Inferior parietal cortex (tissue), 1 donor: ENCODE measurements at regions not wholly inside any gene's neighbourhood (a gene's known extent, or its start where the extent isn't known, plus 50 kb on each side); places are given as distances from the start of the nearest gene placed in this dataset.

ENCODE experiments used
- DNase-seq: peaks from one replicate; pipeline ENCODE4 v3.0.0-alpha.2; 2016; ENCODE audit errors: extremely low spot score

DNA sequence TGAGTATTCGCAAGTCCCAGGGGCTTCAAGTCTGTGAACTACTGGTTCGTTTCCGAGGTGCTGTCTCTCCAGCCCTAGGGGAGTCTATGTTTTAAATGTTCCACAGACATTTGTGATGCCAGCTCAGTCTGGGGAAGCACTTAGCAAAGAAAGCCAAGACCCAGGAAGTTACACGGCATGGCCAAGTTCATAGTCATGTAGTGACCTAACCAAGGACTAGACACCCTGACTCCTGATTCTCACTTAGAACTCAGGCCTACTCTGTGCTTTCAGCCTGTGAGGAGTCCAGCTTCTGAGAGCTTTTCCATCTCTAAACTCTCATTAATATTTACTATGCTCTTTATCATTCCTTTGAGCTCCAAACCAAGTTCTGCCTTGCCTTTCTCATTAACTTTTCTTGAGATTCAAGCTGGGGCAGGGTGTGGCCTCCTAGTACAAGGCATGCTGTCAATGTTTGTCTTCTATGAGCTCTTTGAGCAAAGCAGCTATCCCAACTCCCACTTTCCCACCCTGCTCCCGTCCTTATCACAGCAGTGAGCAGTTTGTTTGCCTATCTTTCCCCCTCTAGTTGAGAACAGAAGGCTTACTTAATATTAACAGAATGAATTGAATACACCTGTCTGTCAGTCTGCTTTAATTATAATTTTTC is 105.4 kb upstream of the FAM9C start:
- no peak for DNase-seq

GRCh38 chrX:13147733-13148132 is 103.3 kb upstream of the FAM9C start:
- DNase-seq: no peak

- no peak for DNase-seq
Measured at GRCh38 chrX:13147147-13147546, 102.7 kb upstream of the FAM9C start.

- DNase-seq: no peak
Measured at GRCh38 chrX:13144927-13145655, 100.7 kb upstream of the FAM9C start.

GRCh38 chrX:13142891-13143290 is 98.5 kb upstream of the FAM9C start:
- DNase-seq: no peak

DNA sequence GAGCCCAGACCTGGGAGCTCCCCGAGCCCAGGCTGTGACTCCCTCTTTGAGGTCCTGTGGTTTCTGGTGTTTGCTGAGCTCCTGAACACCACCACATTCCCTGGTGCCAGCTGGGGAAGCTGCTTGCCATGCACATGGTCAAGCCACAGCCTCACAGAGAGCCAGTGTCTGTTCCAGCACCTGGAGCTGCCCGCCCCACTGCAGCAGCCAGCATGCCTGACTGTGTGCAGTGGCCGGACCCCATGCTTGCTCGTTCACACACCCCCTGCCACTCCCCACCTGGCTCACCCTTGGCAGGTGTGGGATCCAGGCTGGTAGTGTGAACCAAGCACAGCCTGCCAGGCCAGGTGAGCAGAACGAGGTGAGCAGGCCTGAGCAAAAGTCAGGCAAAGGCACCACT is 95.6 kb upstream of the FAM9C start:
- DNase-seq: no peak

GRCh38 chrX:13131396-13132137 is 87.1 kb upstream of the FAM9C start:
- no peak for DNase-seq

DNA sequence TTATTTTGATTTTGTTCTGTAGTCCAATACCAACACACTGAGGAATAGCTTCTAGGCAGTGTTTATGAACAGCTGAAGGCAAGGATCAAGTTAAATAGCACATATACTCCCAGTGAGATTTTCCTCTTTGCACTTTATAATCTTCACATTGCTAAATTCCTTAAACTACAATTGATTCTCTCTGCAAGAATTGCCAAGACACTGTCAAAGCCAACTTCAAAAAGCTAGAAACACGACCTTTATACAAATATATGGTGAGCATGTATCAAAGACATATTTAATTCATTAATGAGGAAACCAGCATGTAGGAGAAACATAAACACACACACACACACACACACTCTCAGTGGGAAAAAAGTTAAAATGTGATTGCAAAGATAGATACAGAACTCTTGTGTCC is 86.4 kb upstream of the FAM9C start:
- no peak for DNase-seq

GRCh38 chrX:13128104-13128503 is 83.7 kb upstream of the FAM9C start:
- DNase-seq: no peak

DNA sequence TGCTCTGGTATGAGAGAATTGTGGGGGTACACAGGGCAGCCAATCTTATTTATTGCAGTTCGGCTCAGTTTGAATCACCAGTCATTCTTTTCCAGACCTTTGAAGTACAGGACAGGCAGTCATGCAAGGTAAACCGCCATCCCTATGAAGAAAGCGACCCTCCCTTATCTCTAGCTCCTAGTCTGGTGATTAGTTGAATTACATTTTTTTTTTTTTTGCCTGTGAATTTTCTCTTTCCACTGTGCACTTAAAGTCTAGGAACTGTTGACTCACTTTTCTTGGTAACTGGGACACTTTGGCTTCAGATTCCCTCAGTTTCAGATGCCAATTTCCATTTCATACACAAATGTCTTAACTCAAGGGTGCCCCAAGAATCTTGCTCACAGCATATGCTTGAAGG is 82.4 kb upstream of the FAM9C start:
- no peak for DNase-seq

DNA sequence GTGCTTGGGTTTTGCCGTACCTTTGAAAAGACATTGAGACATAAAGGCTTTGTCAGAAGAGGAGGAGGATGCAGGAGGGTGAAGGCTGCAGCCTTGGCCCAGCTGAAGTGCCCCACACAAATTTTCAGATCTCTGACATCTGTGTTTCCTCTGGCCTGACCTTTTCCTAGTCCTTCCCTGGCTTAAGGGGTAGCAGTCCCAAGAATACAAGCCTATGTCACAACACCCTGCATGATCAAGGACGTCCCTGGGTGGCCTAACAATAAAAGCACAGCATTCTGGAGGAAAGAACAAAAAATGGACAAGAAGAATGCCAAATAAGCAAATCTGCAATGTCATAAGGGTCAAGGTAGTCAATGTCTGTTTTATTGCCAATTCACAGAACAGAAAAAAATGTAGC is 80.8 kb upstream of the FAM9C start:
- no peak for DNase-seq

DNA sequence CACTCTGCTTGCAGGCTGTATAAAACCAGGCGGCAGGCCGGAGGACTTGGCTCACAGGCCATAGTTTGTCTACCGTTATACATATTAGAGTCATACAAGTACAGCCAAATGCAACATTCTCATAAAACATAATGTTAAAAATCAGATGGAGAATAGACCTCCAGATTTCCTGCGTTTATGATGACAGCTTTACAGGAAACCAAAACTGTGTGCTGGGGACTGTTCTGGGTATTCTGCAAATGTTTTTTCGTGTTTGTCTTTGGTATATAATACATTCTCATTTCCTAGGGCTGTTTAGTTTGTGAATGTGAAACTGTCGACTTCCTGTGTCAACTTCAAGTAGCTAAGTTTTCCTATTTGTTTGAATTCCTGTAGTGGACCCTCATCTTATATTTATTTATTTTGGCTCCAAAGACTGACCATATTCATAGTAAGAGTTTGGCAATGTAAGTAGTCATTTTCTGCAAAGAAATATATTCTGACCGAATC is 79.5 kb upstream of the FAM9C start:
- no peak for DNase-seq

GRCh38 chrX:13123247-13123856 is 78.9 kb upstream of the FAM9C start:
- DNase-seq: no peak

- no peak for DNase-seq
Measured at GRCh38 chrX:13121020-13121555, 76.7 kb upstream of the FAM9C start.

GRCh38 chrX:13120017-13120416 is 75.6 kb upstream of the FAM9C start:
- DNase-seq: no peak

DNA sequence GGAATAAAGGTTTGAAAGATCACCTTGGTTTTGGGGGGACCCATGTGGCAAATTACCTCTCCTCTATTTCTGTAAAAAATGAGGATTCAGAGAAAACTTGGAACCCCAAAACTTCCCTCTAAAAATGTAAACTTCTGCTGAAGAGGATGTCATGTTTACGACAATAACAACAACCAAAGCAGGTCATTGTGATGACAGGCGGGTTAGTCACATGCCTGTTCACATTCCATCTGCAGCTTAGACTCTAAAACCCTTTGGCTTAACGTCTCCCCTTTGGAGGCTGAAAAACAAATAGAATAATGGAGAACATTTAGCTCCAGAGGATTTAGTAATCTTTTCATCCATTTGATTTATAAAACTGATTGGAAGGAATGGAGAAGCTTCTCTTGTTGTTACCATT is 75.0 kb upstream of the FAM9C start:
- DNase-seq: no peak

- DNase-seq: no peak
Measured at GRCh38 chrX:13115146-13115855, 70.9 kb upstream of the FAM9C start.

GRCh38 chrX:13112499-13112898 is 68.1 kb upstream of the FAM9C start:
- no peak for DNase-seq

GRCh38 chrX:13110433-13111324 is 66.3 kb upstream of the FAM9C start:
- no peak for DNase-seq

GRCh38 chrX:13109817-13110216 is 65.4 kb upstream of the FAM9C start:
- DNase-seq: no peak

DNA sequence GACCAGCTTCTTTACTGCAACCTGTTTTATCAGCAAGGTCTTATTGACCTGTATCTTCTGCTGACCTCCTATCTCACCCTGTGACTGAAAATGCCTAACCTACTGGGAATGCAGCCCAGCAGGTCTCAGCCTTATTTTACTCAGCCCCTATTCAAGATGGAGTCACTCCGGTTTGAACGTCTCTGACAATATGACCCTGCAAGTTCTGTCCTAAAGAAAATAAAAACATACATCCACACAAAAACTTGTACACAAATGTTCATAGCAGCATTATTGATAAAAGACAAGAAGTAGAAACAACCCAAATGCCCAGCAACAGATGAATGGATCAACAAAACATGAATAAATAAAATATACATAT is 59.5 kb upstream of the FAM9C start:
- no peak for DNase-seq
